HCT116 (cell line): ENCODE measurements at regions not wholly inside any gene's neighbourhood (a gene's known extent, or its start where the extent isn't known, plus 50 kb on each side); places are given as distances from the start of the nearest gene placed in this dataset.

Experiments used
- ATAC-seq: fragments of 200-7000 bp; cut with Tn5 transposase; 2 replicates; pipeline ENCODE4 v1.9.1; 2020; ENCODE audit warnings: mild to moderate bottlenecking, moderate library complexity
- BruUV-seq: library from RNA; stranded (reverse); fragments of 400-500 nt; replicated peaks from 2 replicates; lab custom pipeline; 2021; lab: Mats Ljungman, UMichigan
- CTCF ChIA-PET: fragments of 300-600 bp; sonication (Branson Sonifier 250); formaldehyde crosslinking; loops from one replicate; lab custom pipeline; 2021; ENCODE audit warnings: antibody characterized with exemption; lab: Charles Lee
- POLR2A ChIA-PET: fragments of 300-600, 350-600 bp; sonication (Branson Sonifier 250); formaldehyde crosslinking; loops from one replicate; lab custom pipeline; 2021; ENCODE audit warnings: antibody characterized with exemption; lab: Charles Lee
- RAD21 ChIA-PET, 2 experiments: fragments of 300-600 bp; sonication (Branson Sonifier 250); formaldehyde crosslinking; loops; one replicate each; lab custom pipeline; 2023; ENCODE audit warnings: low total read pairs in 2 of 2; ENCODE audit not compliant: uncharacterized antibody in 2 of 2, unreplicated experiment in 2 of 2, low non-redundant PET in 1 of 2; lab: Charles Lee
- DNase-seq: peaks from one replicate; pipeline ENCODE4 v3.0.0-alpha.2; 2010; ENCODE audit warnings: low read depth, low spot score
- H2AFZ ChIP-seq: fragments of 200-600 bp; shearing (Covaris generic), sonication (generic); 2 replicates; pipeline ENCODE4 v1.6.1; 2017; ENCODE audit warnings: low read depth, mixed run types, mixed read lengths, antibody characterized with exemption, low read length; ENCODE audit not compliant: poor library complexity, severe bottlenecking
- H3K27ac ChIP-seq: 2 replicates; pipeline ENCODE4 v1.5.1; 2012; ENCODE audit warnings: low read depth, low read length
- H3K27me3 ChIP-seq: fragments of 200-600 bp; sonication (generic); 2 replicates; pipeline ENCODE4 v1.6.1; 2016; ENCODE audit warnings: mixed run types, low read length, mixed read lengths; ENCODE audit not compliant: insufficient read depth
- H3K36me3 ChIP-seq, 2 experiments: fragments of 200-500 bp in 1 of 2; fragments of 200-600 bp in 1 of 2; sonication (Bioruptor generic) in 1 of 2; sonication (generic) in 1 of 2; 2 replicates each; pipeline versions ENCODE4 v1.5.1 to v1.6.1; 2014 to 2016; ENCODE audit warnings: low read length in 2 of 2, inconsistent platforms in 1 of 2, mixed read lengths in 1 of 2, mixed run types in 1 of 2; ENCODE audit not compliant: insufficient read depth in 2 of 2, control insufficient read depth in 1 of 2
- H3K4me1 ChIP-seq, 2 experiments: fragments of 200-600 bp in 1 of 2; sonication (generic) in 1 of 2; 2 replicates each; pipeline versions ENCODE4 v1.5.1 to v1.6.1; 2012 to 2017; ENCODE audit warnings: low read length in 2 of 2, inconsistent platforms in 1 of 2, mild to moderate bottlenecking in 1 of 2, mixed read lengths in 1 of 2, mixed run types in 1 of 2, moderate library complexity in 1 of 2; ENCODE audit not compliant: insufficient read depth in 2 of 2, control insufficient read depth in 1 of 2
- H3K4me2 ChIP-seq: fragments of 200-600 bp; sonication (generic); 2 replicates; pipeline ENCODE4 v1.6.1; 2017; ENCODE audit warnings: mixed run types, low read length, mixed read lengths
- H3K4me3 ChIP-seq, 2 experiments: fragments of 200-600 bp in 1 of 2; sonication (generic) in 1 of 2; replicated peaks in 1 of 2; 2 replicates each; pipeline ENCODE4 v1.5.1; 2011 to 2016; ENCODE audit warnings: low read length in 2 of 2, control low read depth in 1 of 2, low read depth in 1 of 2, mild to moderate bottlenecking in 1 of 2, mixed read lengths in 1 of 2, mixed run types in 1 of 2
- H3K79me2 ChIP-seq: fragments of 200-600 bp; sonication (generic); 2 replicates; pipeline ENCODE4 v1.6.1; 2017; ENCODE audit warnings: mild to moderate bottlenecking, mixed run types, low read length, moderate library complexity, mixed read lengths; ENCODE audit not compliant: insufficient read depth
- H3K9ac ChIP-seq: fragments of 200-600 bp; sonication (generic); 2 replicates; pipeline ENCODE4 v1.6.1; 2016; ENCODE audit warnings: low read length, mixed read lengths
- H3K9me2 ChIP-seq: fragments of 200-600 bp; sonication (generic), shearing (Covaris generic); 2 replicates; pipeline ENCODE4 v1.6.1; 2017; ENCODE audit warnings: mixed run types, mild to moderate bottlenecking, moderate library complexity; ENCODE audit not compliant: insufficient read depth
- H3K9me3 ChIP-seq, 2 experiments: fragments of 200-500 bp in 1 of 2; fragments of 200-600 bp in 1 of 2; sonication (Bioruptor generic) in 1 of 2; sonication (generic) in 1 of 2; 2 replicates each; pipeline ENCODE4 v1.6.1; 2014 to 2017; ENCODE audit warnings: low read length in 2 of 2, mixed read lengths in 2 of 2, inconsistent platforms in 1 of 2, low read depth in 1 of 2, mild to moderate bottlenecking in 1 of 2, mixed run types in 1 of 2, moderate library complexity in 1 of 2; ENCODE audit not compliant: control insufficient read depth in 1 of 2, insufficient read depth in 1 of 2
- H4K20me1 ChIP-seq: fragments of 200-600 bp; sonication (generic), shearing (Covaris generic); 2 replicates; pipeline ENCODE4 v1.6.1; 2017; ENCODE audit warnings: mixed run types, mild to moderate bottlenecking, moderate library complexity; ENCODE audit not compliant: insufficient read depth
- CBX3 ChIP-seq: IDR thresholded peaks from 2 replicates; pipeline ENCODE4 v1.6.1; 2012; ENCODE audit warnings: low read depth
- CEBPB ChIP-seq: IDR thresholded peaks from 2 replicates; pipeline ENCODE4 v1.6.1; 2012; ENCODE audit warnings: low read depth
- CTCF ChIP-seq, 3 experiments: fragments of 200-600 bp in 1 of 3; sonication (generic) in 1 of 3; IDR thresholded peaks in 2 of 3; conservative IDR thresholded peaks in 1 of 3; 2 replicates each; pipeline ENCODE4 v1.5.1; 2012 to 2017; ENCODE audit warnings: low read depth in 2 of 3, low read length in 2 of 3, antibody characterized with exemption in 1 of 3, borderline replicate concordance in 1 of 3, control low read depth in 1 of 3, mild to moderate bottlenecking in 1 of 3, mixed read lengths in 1 of 3, mixed run types in 1 of 3, moderate library complexity in 1 of 3; ENCODE audit not compliant: insufficient read depth in 1 of 3
- EGR1 ChIP-seq: IDR thresholded peaks from 2 replicates; pipeline ENCODE4 v1.6.1; 2012; ENCODE audit warnings: low read depth
- ELF1 ChIP-seq: IDR thresholded peaks from 2 replicates; pipeline ENCODE4 v1.6.1; 2012; ENCODE audit warnings: low read depth, borderline replicate concordance
- FOSL1 ChIP-seq: IDR thresholded peaks from 2 replicates; pipeline ENCODE4 v1.6.1; 2012; ENCODE audit warnings: low read depth
- MAX ChIP-seq: IDR thresholded peaks from 2 replicates; pipeline ENCODE4 v1.6.1; 2012
- POLR2AphosphoS5 ChIP-seq: IDR thresholded peaks from 2 replicates; pipeline ENCODE4 v1.6.1; 2011; ENCODE audit warnings: mild to moderate bottlenecking, low read depth, low read length, moderate library complexity
- SRF ChIP-seq: IDR thresholded peaks from 2 replicates; pipeline ENCODE4 v1.6.1; 2012; ENCODE audit warnings: low read depth
- TCF7L2 ChIP-seq: IDR thresholded peaks from 2 replicates; pipeline ENCODE4 v1.7.0; 2011; ENCODE audit warnings: borderline replicate concordance, inconsistent platforms; ENCODE audit not compliant: insufficient read depth, insufficient read length; ENCODE audit errors: extremely low read depth
- ZFX ChIP-seq: fragments of 450-650 bp; IDR thresholded peaks from 2 replicates; pipeline ENCODE4 v1.6.1; 2017
- intact Hi-C: fragments of 100-400 bp; cut with micrococcal nuclease; formaldehyde crosslinking; loops from 2 replicates; pipeline ENCODE4 v1.10.0; 2022

- no peak overlapping the region for H3K4me2 ChIP-seq
- H3K79me2 ChIP-seq: no peaks in the 10 kb centered on the region
- H3K9ac ChIP-seq: no peak overlapping the region
- ChIA-PET CTCF (no interaction called here), POLR2A (no interaction called here), RAD21 (no interaction called here)
- H2AFZ ChIP-seq: no peak overlapping the region
- DNase-seq (no peak), ATAC-seq (no peak)
- no peaks in the 10 kb centered on the region for H3K4me1 ChIP-seq
- H3K36me3 ChIP-seq: no peaks in the 10 kb centered on the region
- H3K27me3 ChIP-seq: no peaks in the 10 kb centered on the region
- no peaks in the 10 kb centered on the region for H3K9me3 ChIP-seq
- no peak for TF ChIP-seq CEBPB
- no peak for TF ChIP-seq ZFX
- no peak for TF ChIP-seq CTCF (IDR thresholded peaks at IDR 0.05 in 2 of 3, conservative IDR thresholded peaks at IDR 0.05 in 1 of 3; ENCODE audit: borderline replicate concordance in 1 of 3, insufficient read depth in 1 of 3, low read depth in 2 of 3, low read length in 2 of 3)
- no peak for TF ChIP-seq CBX3
- no peak for TF ChIP-seq MAX
- TF ChIP-seq ELF1: no peak
- no peak for TF ChIP-seq EGR1
- no peak for TF ChIP-seq POLR2AphosphoS5
- no peak for TF ChIP-seq TCF7L2
- TF ChIP-seq FOSL1: no peak
- no peak for TF ChIP-seq SRF
- H3K9me2 ChIP-seq: no peaks in the 10 kb centered on the region
- H3K4me3 ChIP-seq: no peak overlapping the region
- no TSS peak for BruUV-seq
- intact Hi-C loops: no loop called here
- H3K27ac ChIP-seq: no peak overlapping the region
- H4K20me1 ChIP-seq: no peaks in the 10 kb centered on the region
Measured at GRCh38 chr2:82656420-82656819, 1802.7 kb downstream of the SUCLG1 start.
